ELF-1 (cell line): ENCODE measurements at regions not wholly inside any gene's neighbourhood (a gene's known extent, or its start where the extent isn't known, plus 50 kb on each side); places are given as distances from the start of the nearest gene placed in this dataset.

ENCODE experiments used
- DNase-seq: peaks from one replicate; pipeline ENCODE4 v3.0.0-alpha.2; 2016; ENCODE audit warnings: low read depth, low spot score

- no peak for DNase-seq
Observed at GRCh38 chr12:132408626-132409494, 79.5 kb upstream of the GALNT9 start.

DNA sequence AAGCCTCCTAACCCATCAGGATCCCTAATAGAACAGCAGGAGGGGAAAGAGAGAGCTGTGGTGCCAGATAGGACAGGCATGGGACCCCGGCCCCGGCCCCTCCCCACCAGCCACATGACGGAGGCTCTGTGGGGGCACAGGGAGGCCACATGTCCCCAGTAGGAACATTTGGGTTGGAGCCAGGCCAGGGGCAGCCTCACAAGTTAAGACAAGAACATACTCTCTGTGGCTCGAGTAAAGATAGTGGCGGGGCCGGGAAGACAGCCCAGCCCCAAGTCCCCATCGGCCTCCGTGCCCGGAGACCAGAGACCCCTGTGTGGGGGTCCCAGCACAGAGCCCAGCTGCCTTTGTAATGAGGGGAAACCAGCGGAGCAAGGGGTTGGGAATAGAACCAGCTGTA, 78.6 kb upstream of the GALNT9 start:
- DNase-seq = no peak

GRCh38 chr12:132407451-132407961, 78.1 kb upstream of the GALNT9 start:
- no peak for DNase-seq

- DNase-seq = no peak
Observed at GRCh38 chr12:132406493-132407450, 77.4 kb upstream of the GALNT9 start.

GRCh38 chr12:132405742-132406251, 76.4 kb upstream of the GALNT9 start:
- DNase-seq = no peak

GRCh38 chr12:132404951-132405741, 75.8 kb upstream of the GALNT9 start:
- no peak for DNase-seq

- no peak for DNase-seq
Observed at GRCh38 chr12:132404435-132404855, 75.1 kb upstream of the GALNT9 start.

DNA sequence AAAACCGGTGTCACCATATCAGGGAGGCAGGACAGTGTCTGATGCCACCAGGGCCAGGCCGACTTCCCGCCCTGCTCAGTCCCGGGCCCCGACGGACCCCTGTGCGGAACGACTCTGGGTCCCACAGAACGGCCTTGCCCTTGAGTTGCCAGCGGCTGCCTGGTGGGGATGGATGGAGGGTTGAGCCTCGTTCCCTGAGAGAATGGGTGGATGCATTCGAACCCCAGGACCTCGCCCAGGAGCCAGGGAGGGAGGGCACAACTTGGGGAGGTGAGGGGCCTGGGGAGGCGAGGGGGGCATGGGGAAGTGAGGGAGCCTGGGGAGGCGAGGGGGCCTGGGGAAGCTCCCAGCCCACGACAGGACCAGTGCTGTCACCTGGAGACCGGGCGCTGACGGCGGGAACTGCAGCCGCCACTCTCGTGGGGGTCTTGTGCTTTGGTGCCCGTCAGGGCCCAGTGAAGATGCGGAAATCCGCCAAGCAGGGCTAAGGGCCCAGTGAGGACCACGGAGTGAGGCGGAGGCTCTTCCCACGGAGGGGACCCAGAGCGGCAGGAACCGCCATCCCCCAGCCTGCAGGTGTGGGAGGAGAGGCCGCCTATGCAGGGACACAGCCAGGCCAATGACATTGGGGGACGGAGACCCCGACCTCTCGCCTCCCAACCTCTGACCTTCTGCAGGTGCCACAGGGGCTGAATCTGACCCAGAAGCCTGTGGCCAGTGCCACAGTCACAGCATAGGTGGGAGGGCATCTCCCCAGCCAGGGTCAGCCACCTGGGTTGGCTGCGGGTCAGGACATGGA, 74.4 kb upstream of the GALNT9 start:
- DNase-seq = no peak

DNA sequence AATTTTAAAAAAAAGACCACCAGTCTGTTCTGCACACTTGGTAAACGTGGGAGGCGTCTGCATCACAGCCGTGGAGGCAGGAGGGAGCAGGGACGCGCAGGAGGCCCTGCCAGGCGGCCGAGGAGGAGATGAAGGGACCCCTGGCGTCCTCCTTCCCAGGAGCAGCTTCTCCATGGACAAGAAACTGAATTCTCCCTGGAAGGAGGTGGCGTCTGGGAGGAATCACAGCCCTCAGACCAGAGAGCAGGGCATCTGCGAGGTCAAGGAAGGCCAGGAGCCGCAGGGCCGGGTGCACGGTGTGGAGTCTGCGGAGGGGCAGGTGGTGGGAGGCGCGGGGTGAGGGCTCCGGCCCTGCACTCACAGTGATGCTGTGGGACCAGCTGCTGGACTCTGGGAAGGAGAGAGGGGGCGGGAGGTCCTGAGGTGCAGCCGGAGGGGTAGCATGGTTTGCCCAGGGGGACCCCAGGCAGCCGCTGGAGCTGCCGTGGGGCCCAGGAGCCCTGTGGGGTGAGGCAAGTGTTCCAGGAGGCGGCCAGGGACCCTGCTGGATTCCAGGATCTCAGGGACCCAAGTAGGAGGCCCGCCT, 73.5 kb upstream of the GALNT9 start:
- DNase-seq = no peak

DNA sequence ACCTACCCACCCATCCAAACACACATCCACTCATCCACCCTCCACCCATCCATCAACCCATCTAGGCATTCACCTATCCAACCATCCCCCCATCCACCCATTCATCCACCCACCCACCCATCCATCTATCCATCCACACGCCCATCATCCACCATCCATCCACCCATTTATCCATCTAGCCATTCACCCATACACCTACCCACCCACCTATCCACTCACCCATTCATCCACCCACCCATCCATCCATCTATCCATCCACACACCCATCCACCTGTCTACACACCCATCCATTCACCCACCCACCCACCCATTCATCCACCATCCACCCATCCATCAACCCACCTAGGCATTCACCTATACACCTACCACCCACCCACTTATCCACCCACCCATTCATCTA, 72.6 kb upstream of the GALNT9 start:
- DNase-seq = no peak

- DNase-seq = no peak
Observed at GRCh38 chr12:132400011-132400641, 70.7 kb upstream of the GALNT9 start.

- DNase-seq = no peak
Observed at GRCh38 chr12:132399092-132400010, 70.0 kb upstream of the GALNT9 start.

DNA sequence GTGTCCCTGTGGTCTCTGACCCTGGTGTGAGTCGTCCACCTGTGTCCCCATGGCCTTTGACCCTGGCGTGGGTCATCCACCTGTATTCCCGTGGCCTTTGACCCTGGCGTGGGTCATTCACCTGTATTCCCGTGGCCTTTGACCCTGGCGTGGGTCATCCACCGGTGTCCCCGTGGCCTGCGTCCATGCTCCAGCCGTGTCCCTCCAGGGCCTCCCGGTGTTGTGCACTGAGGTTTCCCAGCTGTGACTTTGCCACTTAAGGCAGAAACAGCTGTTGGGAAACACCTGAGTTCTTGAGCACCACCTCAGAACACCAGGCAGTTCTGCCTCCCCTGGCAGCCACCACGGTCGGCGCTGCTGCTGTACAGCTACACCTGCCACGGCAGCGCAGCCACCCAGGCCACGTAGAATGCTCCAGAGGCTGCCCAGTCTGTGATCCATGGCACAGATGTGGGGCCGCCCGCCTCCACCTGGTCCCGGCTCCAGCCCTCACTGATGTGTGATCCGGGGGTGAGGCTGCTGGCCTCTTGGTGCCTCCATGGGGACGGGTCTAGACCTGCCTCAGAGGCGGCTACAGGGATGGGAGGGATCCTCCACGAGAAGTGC, 69.1 kb upstream of the GALNT9 start:
- DNase-seq = no peak

GRCh38 chr12:132397934-132398385, 68.6 kb upstream of the GALNT9 start:
- DNase-seq = no peak

DNA sequence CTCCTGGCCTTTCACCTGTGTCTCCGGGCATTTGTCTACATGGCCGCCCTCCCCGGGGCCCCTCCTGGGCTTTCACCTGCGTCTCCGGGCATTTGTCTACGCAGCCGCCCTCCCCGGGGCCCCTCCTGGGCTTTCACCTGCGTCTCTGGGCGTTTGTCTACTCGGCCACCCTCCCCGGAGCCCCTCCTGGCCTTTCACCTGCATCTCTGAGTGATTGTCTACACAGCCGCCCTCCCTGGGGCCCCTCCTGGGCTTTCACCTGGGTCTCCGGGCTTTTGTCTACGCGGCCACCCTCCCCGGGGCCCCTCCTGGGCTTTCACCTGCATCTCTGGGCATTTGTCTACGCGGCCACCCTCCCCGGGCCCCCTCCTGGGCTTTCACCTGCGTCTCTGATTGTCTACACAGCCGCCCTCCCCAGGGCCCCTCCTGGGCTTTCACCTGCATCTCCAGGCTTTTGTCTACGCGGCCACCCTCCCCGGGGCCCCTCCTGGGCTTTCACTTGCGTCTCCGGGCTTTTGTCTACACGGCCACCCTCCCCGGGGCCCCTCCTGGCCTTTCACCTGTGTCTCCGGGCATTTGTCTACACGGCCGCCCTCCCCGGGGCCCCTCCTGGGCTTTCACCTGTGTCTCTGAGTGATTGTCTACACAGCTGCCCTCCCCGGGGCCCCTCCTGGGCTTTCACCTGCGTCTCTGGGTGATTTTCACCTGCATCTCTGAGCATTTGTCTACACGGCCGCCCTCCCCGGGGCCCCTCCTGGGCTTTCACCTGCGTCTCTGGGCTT, 68.0 kb upstream of the GALNT9 start:
- no peak for DNase-seq

DNA sequence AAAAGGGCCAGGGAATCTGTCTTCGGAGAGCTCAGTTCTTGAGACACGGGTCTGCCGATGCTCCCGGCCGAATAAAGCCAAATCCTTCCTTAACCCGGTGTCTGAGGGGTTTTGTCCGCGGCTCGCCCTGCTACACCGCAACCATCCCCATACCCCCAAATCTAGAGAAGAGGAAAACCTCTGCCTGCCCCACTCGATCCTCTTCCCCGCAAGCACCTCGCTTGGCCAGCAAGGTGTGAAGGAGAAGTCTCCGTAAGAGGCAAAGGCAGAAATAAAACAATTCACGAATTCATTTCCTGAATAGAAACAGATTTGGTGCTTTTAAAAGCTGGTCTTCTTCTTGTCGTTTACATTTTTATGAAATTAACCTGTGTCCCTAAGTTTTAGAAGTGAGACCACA, 67.3 kb upstream of the GALNT9 start:
- no peak for DNase-seq

- DNase-seq = no peak
Observed at GRCh38 chr12:132395908-132396305, 66.5 kb upstream of the GALNT9 start.
